Activated CD8-positive, alpha-beta memory T cell treated with anti-CD3 and anti-CD28 coated beads for 4 hours (primary cell): ENCODE measurements at regions not wholly inside any gene's neighbourhood (a gene's known extent, or its start where the extent isn't known, plus 50 kb on each side); places are given as distances from the start of the nearest gene placed in this dataset.
A peak's percentile ranks its signal among the peaks of the same experiment; 100 is the strongest.

ENCODE experiments used
- DNase-seq, 2 donors: peaks; one replicate each; pipeline ENCODE4 v3.0.0-alpha.2; 2020; ENCODE audit warnings: low read depth in 2 of 2

DNA sequence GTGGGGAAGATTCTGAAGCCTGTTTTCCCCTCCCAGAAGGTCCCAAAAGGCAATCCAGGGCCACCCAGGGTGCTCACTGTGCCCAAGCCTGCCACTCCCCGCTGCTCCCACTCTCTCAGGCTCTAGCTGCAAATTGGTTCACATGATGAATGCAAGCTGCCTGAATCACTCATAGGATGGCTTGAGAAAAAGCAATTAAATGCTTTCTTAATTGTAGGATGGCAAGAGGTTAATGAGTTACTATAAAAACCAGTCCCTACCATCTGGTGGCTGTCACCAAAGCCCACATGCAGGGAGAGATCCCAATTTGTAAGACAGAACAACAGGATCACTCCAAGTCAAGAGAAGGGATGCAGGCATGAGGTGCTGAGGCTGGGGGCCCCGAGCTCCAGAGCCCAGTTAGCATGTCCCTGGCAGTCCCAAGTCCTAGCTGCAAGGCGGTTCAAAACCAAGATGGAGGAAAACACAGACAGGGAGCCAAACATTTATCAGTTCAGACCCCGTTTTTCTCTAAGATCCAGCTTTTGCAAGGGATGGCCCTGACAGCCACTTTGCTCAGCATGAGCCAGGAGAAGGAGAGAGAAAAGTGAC, 207.1 kb downstream of the UACA start:
- no peak for DNase-seq

DNA sequence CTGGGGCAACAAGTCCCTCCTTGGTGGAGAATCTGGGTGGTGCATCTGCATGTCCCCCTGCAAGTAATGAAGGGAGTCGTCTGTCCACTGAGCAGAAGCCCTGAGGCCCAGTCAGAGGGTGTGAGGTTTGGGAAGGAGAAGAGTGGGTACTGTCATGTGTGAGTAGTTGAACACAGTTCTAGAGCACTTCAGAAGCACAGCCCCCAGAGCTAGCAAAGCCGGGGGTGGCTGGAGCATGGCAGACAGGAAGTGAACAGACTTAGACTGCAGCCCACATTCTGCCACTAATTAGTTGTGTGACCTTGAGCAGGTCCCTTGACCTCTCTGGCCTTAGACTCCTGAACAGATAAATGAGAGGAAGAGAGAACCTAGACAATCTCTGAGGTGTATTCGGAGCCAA, 207.6 kb downstream of the UACA start:
- no peak for DNase-seq

DNA sequence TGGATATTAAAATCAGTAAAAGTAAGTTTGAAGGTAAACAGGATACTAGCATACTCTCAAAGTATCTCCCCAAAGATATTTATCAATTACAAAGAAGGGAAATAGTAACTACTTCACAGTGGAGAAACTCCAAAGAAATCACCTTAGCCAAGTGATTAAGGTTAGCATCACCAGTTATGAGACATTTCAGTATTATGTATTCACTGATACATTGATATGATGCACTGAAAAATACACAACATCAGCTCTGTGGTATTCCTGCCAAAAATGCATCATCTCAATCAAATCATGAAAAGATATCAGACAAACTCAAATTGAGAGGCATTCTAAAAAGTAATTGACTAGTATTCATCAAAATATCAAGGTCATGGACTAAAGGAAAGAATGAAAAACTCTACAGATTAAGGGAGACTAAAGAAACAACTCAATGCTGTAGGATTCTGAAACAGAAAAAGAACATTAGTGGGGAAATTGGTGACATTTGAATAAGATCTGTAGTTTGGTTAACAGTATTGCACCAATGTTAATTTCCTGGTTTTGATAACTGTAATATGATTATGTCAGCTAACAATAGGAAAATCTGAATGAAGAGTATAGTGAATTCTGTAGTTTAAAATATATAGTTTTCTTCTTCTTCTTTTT, 215.4 kb downstream of the UACA start:
- DNase-seq: no peak

DNA sequence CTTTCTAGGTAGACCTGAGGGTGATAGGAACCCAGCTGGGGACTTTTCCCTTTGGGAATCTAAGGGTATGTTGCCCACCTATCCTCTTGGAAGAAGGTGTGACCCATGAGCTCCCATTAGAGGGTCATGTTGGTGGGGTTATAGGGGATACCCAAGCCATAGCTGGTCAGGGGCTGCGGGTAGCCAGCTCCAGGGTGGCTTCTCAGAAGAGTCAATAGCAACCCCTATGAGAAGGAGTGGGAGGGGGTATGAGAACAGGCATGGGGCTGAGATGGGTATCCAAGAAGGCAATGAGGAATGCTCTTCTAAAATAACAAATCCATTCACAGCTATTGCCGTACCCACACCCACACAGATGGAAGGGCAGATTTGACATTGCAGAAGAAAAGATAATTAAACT, 217.8 kb downstream of the UACA start:
- no peak for DNase-seq

DNA sequence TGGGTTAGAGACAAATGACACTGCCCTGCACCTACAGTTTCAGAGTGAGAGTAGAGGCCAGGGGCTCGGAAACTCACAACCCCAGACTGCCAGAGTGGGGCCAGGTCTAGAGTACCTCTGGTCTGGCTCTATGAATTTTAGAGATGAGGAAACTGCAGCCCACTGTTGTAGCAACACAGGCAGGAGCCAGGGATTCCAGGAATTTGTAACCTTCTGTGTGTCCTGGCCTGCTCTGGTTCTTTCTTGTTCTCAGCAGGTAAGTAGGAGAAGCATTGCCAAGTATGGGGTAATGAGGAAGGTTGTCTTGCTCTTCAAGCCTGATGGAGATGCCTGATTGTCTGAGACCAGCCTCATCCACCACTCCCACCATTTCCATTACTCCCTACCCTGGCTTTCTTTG, 221.8 kb downstream of the UACA start:
- no peak for DNase-seq

DNA sequence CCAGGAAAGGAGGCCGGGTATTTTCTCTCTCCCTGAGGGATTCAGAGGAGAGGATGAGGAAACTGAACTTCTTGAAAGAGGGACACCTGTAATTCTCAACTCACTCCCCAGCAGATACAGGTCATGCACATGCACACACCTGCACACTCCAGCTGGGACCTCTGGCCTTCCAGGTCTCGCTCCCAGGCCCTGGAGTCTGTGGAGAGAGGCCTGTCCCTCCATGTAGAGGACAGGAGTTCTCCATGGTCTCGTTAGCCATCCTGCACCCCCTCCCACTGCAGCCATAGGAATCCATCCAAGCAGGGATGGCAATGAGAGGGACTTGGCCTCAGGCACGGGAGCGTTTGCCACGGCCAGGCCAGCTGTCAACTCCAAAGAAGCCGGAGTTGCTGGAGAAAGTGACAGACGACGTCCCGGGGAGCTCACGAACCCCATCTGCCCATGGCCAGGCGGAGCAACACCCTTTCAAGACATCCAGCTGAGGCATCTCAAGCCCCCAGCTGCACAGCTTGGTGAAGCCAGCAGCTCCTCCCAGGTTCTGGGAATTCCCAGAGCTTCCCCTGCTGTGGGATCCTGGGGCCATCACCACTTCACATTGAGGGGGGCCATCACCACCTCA, 223.3 kb downstream of the UACA start:
- DNase-seq: no peak

DNA sequence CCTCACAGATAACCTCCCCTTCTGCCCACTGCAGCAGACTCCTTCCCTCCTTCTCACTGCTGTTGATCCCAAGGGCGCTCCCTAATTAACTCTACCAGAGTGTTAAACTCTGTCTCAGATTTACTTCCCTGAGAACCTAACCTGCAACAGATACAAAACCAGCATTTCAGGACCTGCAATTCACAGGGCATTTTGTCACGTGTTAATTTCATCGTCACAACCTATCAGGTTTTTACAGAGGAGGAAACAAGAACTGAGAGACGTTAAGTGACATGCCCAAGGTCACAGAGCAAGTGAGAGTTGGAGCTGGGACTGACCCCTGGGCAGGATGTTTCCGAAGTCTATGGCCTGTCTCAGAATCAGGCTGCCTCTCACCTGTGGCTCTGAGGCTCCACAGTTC, 223.9 kb downstream of the UACA start:
- no peak for DNase-seq

DNA sequence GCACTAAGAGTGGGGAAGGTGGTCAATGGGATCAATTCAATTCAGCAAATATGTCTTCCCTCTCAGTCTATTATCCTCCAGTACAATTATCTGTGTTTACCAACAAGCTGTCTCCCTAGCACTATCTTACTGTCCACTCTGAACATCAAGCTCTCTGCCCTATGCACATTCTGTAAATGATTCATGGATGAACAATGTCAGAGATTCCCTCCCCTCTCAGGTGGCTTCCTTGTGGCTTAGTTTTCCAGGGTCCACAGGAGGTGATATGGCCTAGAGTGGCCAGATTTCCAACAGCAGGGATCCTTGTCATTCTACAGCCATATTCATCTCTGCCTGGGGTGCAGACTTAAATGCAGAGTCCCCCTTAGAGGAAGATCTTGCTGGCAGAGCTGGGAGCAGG, 225.1 kb downstream of the UACA start:
- no peak for DNase-seq

DNA sequence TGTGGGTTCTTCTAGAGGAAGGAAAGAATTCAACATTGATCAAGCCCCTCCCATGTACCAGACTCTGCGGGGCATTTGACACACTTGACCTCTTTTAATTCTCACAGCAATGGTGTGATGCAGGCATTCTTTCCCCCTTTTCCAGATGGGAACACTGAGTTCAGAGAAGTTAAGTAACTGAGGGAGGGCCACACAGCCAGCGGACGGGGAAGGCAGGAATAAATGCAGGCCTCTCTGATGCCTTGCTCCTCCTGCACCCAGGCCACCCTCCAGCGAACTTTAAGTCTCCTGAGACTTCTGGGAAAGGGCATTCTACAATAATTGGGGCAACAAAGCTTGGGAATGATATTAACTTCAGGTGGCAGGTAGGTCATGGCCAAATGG, 227.4 kb downstream of the UACA start:
- no peak for DNase-seq

DNA sequence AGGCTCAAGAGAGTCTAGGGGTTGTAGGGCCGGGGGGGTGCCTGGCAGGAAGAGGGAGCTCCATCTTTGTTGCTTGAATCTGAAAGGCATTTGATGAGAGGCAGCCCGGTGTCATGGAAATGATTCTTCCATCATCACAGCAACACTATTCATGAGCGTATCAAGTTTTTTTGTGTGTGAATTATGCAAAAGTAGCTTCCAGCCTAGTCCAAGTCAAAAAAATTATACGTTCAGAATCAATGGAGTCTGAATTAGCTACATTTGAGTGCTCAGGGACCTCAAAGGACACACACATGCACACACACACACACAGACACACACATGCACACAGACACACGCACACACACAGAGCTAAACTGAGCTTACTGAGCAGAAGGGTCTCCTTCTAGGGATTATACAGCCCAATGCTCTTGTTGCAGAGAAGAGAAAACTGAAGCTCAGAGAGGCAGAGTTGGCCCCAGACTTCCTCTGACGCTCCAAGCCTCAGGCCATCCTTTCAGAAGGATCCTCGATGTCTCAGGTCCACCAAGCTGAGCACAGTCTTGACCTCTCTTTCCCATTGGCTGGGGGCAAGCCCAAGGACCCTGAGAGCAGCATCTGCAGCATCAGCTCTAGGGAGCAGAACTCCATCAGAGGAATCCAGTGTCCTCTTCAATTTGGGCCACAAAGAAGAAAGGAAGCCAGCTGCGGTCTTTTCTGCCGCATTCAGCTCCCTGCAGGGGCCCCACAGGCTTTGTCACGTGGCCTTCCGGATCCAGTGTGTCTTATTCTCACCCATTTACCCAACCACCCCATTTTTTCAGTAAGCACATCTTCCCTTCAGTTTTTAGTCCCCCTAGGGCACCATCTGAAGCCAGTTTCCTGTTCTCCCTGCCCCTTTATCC, 228.0 kb downstream of the UACA start:
- DNase-seq: no peak

DNA sequence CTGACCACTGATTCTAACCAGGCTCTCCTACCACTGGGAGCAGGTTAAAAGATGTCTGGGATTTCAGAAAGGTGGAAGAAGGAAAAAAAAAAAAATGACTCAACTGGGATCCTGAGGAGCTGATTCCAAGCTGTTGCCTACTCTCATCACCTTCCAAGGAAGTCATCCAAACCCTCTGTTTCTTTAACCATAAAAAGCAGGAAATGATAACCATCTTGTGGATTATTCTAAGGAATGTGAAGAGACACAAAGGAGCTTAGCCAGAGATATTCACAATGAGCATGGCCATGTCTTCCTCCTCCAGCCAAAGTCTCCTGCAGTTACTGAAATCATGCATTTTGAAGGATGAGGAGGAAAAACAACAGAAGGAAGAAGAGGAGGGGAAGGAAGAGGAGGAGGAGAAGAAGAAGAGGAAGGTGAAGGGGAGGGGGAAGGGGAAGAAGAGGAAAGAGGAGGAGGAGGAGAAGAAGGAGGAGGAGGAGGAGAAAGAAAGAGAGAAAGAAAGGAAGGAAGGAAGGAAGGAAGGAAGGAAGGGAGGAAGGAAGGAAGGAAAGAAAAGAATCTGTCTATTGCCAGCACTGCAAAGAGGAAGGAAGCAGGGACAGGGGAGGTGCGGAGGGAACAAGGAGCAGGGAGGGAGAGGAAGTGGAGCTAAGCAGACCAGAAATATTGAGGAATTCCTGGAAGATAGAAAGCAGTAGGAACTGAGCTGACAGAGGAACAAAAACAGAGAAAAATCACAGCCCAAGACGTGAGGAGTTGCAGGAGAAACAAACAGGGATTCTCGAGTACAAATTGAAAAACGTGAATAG, 229.2 kb downstream of the UACA start:
- no peak for DNase-seq

DNA sequence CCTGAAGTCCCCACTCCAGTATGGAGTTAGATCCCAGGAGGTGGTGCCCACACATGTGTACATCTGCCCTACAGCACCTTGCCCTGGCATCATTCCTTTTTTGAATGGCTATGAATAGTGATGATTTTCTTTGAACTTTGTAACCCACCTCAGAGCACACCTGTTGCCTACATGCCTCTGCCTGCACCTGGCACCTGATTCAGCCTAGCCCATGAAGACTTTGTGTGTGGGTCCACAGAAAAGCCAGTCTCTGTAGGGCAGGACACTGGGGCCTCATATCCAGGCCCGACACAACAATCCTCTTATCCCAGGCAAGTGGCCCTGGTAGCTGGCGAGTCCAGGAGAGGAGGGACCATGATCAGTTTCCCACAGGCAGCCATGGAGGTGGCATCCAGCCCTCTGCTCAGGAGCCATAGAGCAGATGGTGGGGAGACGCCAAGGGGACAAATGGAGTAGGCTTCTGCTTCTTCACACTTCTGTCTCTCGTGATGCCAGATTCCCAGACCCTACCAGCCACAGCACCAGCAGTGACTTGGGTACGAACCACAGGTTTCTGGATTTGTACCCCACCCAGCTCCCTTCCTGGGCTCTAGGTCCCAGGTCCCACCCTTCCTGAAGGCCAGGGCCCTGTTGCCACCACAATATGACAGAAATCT, 230.7 kb downstream of the UACA start:
- DNase-seq: no peak

DNA sequence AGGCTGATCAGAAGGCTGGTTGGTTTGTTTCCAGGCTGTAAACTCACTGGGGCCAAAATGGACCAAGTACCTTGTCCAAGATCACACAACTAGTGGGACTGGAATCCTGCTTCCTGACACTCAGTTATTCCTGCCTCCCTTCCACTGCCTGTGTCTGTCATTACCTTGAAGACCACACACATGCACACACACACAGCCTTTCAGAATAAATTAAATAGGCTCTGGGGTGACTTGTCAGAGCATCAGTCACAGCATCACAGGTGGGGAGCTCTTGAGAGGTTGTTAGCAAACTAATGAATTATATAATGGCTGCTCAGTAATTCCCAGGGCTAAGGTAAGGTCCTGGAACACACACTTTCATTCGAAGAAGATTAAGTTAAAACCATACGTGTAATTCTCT, 231.8 kb downstream of the UACA start:
- no peak for DNase-seq

DNA sequence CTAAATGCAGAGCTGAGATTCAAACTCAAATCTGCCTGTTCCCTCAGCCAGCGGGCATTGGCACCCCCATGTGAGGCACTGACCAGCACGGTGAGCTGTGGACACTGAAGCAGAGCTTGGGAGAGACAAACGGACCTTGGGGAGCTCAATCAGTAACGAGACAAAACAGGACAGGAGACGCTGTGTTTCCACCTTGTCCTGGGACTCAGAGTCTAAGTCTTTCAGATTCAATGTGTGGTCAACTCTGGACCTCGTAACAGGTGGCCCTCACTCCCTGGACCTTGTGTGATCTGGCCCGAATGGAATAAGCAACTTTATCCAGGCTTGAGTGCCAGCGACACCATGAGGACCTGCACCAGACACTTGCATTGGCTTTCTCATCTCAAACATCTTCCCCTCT, 232.5 kb downstream of the UACA start:
- no peak for DNase-seq

DNA sequence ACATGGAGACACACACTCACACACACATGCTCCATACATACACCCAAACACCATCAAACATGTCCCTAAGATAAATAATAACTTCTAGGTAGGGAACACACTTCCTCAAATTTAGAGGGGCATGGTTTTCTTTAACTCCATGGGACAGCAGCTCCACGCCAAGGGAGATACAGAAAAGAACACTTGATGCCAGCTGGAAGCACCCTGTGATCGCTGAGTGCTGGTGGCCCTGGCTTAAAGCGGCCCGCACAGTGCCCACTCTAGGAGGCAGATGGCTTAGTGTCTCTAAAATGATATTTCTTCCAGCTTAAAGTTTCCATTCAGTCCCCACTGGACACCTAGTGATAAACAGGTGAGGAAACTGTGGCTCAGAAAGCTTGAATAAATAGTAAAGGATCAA, 232.9 kb downstream of the UACA start:
- no peak for DNase-seq

DNA sequence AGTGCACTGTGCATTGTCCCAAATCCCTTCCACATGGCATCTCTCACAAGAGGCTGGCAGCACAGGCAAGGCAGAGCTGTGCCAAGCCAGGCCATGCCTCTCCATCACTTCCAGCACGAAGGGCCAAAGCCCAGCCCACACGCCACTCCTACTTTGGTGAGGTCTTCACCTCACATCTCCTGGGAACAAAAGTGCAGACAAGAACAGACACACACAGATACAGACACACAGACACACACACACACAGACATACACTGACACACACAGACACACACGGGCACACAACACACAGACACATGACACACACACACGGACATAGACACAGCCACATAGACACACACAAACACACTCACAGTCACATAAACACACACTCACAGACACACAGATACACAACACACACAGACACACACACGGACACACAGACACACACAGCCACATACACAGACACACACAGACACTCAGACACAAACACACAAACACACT, 233.3 kb downstream of the UACA start:
- DNase-seq: no peak

DNA sequence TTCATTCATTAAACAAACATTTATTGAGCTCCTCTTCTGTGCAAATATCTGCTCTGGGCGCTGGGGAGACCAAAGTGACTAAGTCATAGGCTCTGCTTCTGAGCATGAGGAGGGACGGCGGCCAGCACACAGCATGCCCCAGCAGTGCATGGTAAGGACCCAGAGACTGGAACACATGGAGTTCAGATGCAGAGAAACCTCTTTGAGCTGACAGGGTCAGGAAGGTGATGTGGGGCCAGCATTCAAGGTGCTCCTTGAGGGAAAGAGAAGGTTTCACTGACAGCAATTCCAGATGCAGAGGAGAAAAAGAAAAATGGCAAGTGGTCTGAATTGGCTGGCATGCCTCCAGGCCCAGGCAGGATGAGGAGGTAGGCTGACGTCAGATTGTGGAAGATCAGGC, 234.5 kb downstream of the UACA start:
- no peak for DNase-seq

DNA sequence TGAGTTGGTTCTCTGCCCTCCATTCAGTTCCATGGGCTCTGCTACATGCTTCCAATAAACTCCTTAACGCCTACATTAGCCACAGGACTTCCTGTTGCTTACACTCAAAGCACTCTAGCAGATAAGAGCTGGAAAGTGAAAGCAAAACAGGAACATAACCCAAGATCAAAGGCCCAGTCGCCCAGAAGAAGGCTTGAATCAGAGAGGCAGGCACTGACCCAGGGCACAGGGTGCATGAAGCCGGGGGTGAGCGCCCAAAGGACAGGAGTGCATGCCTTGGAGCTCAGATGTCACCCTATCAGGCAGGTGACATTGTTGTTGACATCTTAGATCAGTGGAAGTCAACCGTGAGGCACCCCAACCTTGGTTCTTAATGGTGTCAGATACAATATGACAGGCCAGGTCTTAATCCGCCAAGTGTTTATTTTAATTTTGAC, 235.1 kb downstream of the UACA start:
- DNase-seq: peak; percentile 22 to 31

DNA sequence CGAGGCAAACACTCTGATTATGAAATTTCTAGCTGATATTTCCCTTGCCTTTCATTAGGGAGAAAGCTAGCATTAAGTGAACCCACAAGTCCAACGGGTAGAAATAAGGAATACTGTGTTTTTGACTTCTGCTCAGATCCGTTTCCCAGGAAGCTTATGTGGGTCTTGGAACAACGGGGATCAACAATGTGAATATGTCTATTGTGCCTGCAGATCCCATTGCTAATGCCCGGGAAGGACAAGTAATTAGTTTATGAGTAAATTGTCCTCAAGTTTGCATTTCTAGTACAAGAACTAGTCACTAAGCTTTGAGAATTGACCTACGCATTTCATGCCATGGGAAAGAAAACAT, 236.4 kb downstream of the UACA start:
- DNase-seq: no peak

DNA sequence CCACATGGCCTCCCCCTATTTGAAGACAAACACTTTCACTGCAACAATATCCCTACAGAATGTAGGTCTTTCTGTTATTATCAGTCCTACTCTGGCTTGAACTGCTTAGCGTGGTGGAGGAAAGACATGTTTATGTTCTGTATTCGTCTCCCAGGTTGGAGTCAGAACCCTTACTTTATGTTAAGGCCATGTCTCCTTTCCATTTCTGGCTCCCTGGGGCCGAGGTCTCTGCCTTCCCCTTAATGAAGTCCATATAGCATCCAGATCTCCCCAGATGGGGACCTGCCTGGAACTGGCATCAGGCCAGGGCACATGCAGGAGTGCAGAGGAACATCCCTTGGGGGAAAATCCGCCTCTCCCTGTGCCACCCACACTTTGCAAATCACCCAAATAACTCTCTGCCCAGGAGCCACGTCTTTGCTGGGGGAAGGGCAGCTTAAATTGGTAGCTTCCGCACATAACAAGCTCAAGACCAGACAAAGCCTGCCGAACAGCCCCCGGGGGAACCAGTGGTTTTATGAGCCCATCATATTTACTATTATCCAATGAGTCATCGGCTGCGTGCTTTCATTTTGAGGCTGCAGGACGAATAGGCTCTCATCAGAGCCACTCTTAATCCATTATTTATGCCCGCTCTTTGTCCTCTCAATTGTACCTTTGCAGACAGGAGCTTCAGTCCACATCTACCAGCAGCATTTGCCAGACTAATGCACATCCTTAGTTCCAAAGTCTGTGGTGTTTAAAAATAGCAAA, 237.0 kb downstream of the UACA start:
- DNase-seq: no peak
